22Rv1 (cell line): ENCODE measurements at regions not wholly inside any gene's neighbourhood (a gene's known extent, or its start where the extent isn't known, plus 50 kb on each side); places are given as distances from the start of the nearest gene placed in this dataset.

Experiments
- H3K27ac ChIP-seq: fragments of 450-650 bp; 2 replicates; pipeline ENCODE4 v1.5.1; 2017
- ZFX ChIP-seq: fragments of 450-650 bp; IDR thresholded peaks from 2 replicates; pipeline ENCODE4 v1.6.1; 2017; ENCODE audit warnings: antibody characterized with exemption, borderline replicate concordance
- TF ChIP-seq, protein P1 (sequence below): fragments of 450-650 bp; IDR thresholded peaks from 2 replicates; pipeline ENCODE4 v1.5.1; 2017; ENCODE audit warnings: mild to moderate bottlenecking

DNA sequence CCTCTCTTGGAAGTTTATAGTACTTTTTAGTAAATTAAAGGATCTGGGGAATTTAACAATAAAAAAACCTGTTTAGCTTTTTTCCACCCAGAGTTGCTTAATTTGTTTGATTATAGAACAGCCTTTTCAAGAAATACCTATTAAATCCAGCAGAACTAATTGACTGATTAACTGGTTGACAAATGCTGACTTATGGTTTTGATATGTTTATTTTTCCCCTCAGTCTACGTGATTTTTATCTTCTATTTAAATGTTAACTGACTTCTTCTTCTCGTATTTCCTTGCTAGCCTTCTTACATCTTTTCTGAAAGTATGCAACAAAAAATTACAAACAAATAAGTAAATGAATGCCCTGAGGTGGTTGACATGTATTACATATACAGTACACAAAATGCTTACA is 302.9 kb upstream of the SPAG17 start:
- no peak for TF ChIP-seq ZFX
- TF ChIP-seq, protein P1, sequence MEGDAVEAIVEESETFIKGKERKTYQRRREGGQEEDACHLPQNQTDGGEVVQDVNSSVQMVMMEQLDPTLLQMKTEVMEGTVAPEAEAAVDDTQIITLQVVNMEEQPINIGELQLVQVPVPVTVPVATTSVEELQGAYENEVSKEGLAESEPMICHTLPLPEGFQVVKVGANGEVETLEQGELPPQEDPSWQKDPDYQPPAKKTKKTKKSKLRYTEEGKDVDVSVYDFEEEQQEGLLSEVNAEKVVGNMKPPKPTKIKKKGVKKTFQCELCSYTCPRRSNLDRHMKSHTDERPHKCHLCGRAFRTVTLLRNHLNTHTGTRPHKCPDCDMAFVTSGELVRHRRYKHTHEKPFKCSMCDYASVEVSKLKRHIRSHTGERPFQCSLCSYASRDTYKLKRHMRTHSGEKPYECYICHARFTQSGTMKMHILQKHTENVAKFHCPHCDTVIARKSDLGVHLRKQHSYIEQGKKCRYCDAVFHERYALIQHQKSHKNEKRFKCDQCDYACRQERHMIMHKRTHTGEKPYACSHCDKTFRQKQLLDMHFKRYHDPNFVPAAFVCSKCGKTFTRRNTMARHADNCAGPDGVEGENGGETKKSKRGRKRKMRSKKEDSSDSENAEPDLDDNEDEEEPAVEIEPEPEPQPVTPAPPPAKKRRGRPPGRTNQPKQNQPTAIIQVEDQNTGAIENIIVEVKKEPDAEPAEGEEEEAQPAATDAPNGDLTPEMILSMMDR = no peak
- H3K27ac ChIP-seq = peak overlapping the region; percentile 48

DNA sequence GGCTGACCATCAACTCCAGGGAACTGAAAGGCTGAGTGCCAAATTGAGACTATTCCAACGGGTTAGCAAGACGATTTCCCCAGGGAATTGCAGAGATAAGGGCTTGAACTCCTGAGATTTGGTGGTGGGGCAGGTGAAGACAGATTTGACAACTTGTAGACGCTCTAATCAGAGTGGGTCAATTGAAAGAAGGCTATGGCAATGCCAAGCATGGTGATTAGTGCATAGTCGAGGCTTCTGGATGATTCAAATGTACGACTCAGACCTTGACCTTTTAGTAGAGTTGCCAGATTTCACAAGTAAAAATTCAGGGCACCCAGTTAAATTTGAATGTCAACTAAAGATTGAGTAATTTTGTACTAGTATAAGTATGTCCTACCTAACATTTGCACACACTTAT is 302.1 kb upstream of the SPAG17 start:
- peak overlapping the region; percentile 48 for H3K27ac ChIP-seq

DNA sequence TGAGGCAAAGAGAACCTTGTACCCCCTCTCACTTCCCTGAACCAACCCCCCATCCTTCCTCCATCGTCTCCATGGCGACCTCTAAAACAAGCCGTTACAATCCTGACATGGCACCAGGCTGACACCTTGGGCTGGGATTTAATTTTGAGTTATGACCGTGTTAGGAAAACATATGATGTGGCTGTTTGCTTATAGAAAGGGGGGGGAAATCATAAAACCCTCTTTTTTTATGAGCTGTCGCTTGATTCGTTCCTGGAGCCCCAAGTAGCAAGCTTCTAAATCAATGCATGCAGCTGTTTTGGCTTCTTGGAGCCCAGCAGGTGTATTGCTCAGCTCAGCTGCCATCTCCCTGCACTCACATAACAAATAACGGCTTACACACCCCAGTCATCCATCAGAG is 301.2 kb upstream of the SPAG17 start:
- TF ChIP-seq, protein P1 = no peak
- TF ChIP-seq ZFX = no peak
- H3K27ac ChIP-seq = no peak overlapping the region

More for the DNA sequence above, 302.1 kb upstream of the SPAG17 start:
- TF ChIP-seq ZFX = no peak
- TF ChIP-seq, protein P1 = no peak

DNA sequence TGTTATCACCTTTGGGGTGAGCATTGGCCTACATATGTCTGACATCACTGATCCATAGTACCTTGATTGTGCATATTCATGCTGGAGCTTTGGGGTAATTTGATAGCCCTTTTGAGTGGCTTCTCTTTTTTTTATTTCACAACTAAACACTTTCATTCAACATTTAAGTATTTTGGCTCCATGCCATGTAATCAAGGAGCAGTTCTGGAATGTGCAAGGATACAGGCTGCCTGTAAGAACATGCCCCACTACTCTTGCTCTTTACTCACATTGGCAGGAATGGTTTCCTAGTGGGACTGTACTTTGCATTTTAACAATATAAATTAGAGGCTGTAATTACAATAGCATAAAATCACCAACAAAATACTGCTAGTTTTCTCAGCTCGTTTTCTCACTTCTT is 300.7 kb upstream of the SPAG17 start:
- no peak for TF ChIP-seq ZFX
- TF ChIP-seq, protein P1 = no peak

DNA sequence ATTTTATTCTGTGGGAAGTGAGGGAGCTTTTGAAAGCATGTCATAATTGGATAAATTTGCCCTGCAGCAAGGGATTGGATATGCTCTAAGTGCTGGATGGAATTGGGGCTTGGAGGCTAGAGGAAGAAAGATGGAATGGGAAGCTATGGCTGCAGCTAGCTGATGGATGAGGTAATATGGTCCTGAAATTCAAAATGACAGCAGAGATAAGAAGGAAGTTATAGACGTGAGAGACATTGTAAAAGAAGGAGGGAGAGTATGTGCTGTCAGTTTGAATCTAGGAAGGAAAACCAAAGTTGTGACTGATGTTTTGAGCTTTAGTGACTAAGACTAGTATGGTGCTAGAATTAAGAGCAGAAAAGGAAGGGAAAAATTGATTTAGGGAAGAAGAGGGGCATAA is 299.9 kb upstream of the SPAG17 start:
- TF ChIP-seq, protein P1 = no peak
- TF ChIP-seq ZFX = no peak
- no peak overlapping the region for H3K27ac ChIP-seq

More for the DNA sequence above, 300.7 kb upstream of the SPAG17 start:
- H3K27ac ChIP-seq = no peak overlapping the region

DNA sequence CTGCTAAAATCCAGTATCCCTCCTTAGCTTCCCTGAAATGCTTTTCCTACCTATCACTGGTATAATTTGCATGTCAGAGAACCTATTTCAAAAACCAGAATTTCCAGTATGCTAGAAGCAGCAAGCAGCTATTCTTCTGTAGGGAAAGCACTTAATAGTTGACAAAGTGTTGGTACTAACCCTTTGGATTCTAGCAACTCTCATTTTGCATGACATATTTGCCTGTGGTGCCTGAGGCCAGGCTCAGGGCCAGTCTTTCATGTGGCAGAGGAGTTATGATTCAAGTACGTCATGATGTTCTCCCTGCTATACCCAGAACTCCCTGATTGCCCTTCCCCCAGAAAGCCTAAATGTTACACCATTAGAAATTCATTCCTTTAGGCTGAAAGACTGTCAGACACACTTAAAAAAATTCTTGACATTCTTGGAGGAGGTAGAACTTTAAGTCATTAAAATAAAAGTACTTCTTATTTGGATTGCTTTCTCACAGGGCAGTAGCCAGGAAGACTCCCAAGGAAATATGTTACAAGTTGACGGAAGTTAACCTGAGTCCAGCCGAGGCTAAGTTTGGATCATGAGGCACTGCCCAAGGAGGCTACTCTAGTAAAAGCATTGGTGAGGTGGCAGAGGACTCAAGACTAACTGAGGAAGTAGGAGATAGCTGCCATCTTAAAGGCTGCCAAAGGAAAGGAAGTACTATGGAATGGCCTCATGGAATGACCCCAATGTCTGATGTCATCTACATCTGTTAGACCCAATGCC is 298.4 kb upstream of the SPAG17 start:
- no peak overlapping the region for H3K27ac ChIP-seq
- TF ChIP-seq, protein P1 = no peak
- no peak for TF ChIP-seq ZFX

DNA sequence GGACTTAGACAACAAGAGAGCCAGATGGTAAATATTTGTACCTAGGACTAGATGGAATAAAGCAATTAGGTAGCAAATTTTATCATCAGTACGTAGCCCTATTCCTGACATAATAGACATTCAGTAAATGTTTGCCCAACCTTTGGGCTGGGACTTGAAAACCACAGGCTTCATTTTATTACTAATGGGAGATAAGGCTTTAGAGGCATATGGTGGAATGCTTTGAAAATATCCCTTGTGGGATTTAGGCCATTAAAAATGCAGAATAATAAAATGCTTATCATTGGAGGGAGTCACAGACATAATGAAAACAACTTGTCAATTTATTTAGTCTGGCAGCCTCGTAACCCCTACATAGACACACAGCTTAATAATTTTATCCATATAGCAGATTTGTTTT is 296.1 kb upstream of the SPAG17 start:
- TF ChIP-seq ZFX = no peak
- TF ChIP-seq, protein P1 = no peak
- peak overlapping the region; percentile 55 for H3K27ac ChIP-seq
